ENCODE measurements at regions not wholly inside any gene's neighbourhood (a gene's known extent, or its start where the extent isn't known, plus 50 kb on each side); places are given as distances from the start of the nearest gene placed in this dataset.

DNA sequence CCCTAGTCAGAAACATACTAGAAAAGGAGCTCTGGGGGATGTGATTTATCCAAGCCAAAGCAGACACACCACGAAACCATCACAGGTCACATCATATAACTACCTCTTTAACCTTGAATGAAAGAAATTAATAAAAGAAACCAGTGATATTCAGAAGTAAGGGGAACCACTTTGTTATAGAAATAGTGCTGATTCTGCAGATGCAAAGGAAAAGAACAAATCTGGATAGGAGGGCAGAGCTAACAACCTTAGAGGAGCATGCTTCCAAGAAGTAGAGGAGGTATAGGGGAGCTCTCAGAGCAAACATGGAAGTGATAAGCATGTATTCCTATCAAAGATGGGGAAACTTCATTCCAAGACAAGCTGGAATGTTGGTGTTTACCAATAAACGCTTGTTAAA lies 117.0 kb upstream of the MDM1 start:
- peak overlapping the region in 1 of 8 donors; percentile 18 for H3K4me3 ChIP-seq
- intact Hi-C loops (cut with DNase I; ENCODE audit: low total_unique reads) = no loop called here
- H3K36me3 ChIP-seq = no peaks in the 10 kb centered on the region
- no peak for TF ChIP-seq POLR2AphosphoS5 (IDR thresholded peaks at IDR 0.05)
- H3K4me1 ChIP-seq = peaks cover 30 to 86% (median 73%) of the 10 kb centered on the region in 6 donors
- 89 to 98% (median 95%) methylated on average over 2 of the region's 2 CpGs for WGBS, 5 donors
- H3K27me3 ChIP-seq (replicated peaks in 1 of 7) = no peaks in the 10 kb centered on the region
- no peak for DNase-seq
- H3K9me3 ChIP-seq = peaks cover 0 to 5% (median 0%) of the 10 kb centered on the region in 8 donors
- H3K27ac ChIP-seq = peak overlapping the region in 5 of 8 donors; percentile 31 to 79 (median 58)

DNA sequence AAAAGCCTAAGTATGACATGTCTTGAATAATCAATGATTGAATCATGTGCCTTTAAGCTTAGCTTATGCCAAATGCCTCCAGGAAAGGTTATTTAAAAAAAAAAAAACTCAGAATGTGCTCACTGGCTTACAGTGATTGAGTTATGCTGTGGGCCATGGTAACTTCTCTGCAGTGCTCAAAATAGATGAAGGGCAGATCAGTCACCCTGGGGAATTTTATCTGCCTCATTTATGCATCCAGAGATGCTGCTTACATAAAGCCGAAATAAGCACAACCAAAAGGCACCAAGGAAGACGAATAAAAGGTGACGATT lies 118.7 kb upstream of the MDM1 start:
- H3K4me1 ChIP-seq = peaks cover 35 to 98% (median 88%) of the 10 kb centered on the region in 6 donors
- no peaks in the 10 kb centered on the region for H3K27me3 ChIP-seq (replicated peaks in 1 of 7)
- H3K27ac ChIP-seq = peak overlapping the region; percentile 69 to 87 (median 76)
- no peak for DNase-seq
- no peak for TF ChIP-seq POLR2AphosphoS5 (IDR thresholded peaks at IDR 0.05)
- TF ChIP-seq POLR2A (IDR thresholded peaks at IDR 0.05) = no peak
- TF ChIP-seq, protein P1, sequence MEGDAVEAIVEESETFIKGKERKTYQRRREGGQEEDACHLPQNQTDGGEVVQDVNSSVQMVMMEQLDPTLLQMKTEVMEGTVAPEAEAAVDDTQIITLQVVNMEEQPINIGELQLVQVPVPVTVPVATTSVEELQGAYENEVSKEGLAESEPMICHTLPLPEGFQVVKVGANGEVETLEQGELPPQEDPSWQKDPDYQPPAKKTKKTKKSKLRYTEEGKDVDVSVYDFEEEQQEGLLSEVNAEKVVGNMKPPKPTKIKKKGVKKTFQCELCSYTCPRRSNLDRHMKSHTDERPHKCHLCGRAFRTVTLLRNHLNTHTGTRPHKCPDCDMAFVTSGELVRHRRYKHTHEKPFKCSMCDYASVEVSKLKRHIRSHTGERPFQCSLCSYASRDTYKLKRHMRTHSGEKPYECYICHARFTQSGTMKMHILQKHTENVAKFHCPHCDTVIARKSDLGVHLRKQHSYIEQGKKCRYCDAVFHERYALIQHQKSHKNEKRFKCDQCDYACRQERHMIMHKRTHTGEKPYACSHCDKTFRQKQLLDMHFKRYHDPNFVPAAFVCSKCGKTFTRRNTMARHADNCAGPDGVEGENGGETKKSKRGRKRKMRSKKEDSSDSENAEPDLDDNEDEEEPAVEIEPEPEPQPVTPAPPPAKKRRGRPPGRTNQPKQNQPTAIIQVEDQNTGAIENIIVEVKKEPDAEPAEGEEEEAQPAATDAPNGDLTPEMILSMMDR (IDR thresholded peaks at IDR 0.05 in 8 of 11, conservative IDR thresholded peaks at IDR 0.05 in 3 of 11) = no peak
- intact Hi-C loops (cut with DNase I; ENCODE audit: low total_unique reads) = no loop called here
- peak overlapping the region in 6 of 8 donors; percentile 1 to 55 (median 12) for H3K4me3 ChIP-seq
- no peaks in the 10 kb centered on the region for H3K9me3 ChIP-seq
- WGBS, 5 donors = 23 to 35% (median 28%) methylated on average over 3 of the region's 3 CpGs
- no peaks in the 10 kb centered on the region for H3K36me3 ChIP-seq

DNA sequence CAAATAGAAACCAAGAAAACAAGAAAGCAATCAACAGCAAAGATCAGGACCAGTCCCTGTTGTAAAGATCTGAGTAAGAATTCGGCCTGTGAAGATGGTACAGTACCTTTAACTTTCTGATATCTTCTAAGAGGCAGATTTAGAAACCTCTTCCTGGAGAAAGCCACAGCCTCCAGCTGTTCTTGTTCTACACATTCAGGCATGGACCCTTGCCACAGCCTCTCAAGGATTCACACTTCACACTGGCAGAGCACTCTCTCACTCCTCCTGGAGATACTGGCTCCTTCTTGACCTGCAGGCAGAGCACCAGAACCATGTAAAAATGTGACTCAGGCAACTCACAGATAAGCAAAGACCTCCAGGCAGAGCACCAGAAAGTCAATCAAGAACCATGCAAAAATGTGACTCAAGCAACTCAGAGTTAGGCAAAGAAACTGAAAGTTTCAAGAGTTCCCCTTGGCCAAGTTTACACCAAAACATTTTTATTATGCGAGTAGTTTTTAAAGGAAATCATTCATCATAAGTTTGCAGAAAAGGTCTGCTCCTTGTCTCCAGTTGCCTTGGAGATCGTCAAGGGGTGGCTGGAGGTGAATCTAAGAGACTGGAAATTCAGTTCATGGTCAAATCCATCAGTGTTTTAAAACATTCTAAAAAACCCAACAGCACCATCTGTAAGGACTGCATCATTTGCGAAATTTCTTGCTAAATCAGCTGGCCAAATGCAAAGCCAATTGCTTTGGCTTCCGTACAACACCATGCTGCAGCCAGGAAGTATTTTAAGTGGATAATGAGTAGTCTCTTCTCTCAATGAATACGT lies 119.3 kb upstream of the MDM1 start:
- Histone ChIP-seq H3K27ac (peak overlapping the region; percentile 69 to 87 (median 76)), H3K36me3 (no peaks in the 10 kb centered on the region), H3K4me1 (peaks cover 36 to 98% (median 89%) of the 10 kb centered on the region in 6 donors), H3K4me3 (peak overlapping the region in 6 of 8 donors; percentile 1 to 55 (median 12)), H3K27me3 (replicated peaks in 1 of 7) (no peaks in the 10 kb centered on the region), H3K9me3 (no peaks in the 10 kb centered on the region)
- peak in 1 of 3 donors; percentile 26 for TF ChIP-seq POLR2AphosphoS5 (IDR thresholded peaks at IDR 0.05)
- TF ChIP-seq, protein P1 (IDR thresholded peaks at IDR 0.05 in 8 of 11, conservative IDR thresholded peaks at IDR 0.05 in 3 of 11) = no peak
- DNase-seq = no peak
- WGBS, 5 donors = 5 to 15% (median 13%) methylated on average over 6 of the region's 6 CpGs
- intact Hi-C loops (cut with DNase I; ENCODE audit: low total_unique reads) = no loop called here

DNA sequence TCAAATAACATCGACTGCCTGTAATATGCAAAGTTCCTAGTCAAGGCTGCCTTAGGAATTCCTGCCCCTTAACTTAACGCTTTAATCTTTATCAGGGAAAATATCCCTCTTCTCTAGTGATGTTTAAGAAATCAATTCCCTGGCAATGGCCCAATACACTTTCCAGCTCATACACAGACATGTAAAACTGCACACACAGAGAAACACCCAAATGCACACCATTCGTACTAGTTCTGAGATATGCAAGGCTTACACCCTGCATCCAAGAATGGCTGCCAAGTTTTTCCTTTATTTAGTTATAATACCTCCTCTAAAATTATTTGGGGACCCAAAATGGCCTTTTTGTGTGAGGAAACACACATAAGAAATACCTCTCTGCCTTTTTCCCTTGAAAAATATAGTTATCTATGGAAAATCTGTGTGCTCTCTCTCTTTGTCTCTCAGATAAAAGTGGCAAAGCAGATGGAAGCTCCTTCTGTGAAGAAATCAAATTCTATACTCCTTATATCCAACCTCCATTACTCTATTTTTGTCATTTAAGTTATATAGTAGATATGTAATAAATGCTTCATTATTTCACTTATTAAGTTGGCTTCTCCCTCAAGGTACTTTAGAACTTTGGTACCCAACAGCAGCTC lies 120.0 kb upstream of the MDM1 start:
- H3K36me3 ChIP-seq = no peaks in the 10 kb centered on the region
- no peaks in the 10 kb centered on the region for H3K27me3 ChIP-seq (replicated peaks in 1 of 7)
- peaks cover 30 to 90% (median 82%) of the 10 kb centered on the region in 6 donors for H3K4me1 ChIP-seq
- H3K4me3 ChIP-seq = peak overlapping the region in 2 of 8 donors; percentile 11 to 55
- intact Hi-C loops (cut with DNase I; ENCODE audit: low total_unique reads) = no loop called here
- no peaks in the 10 kb centered on the region for H3K9me3 ChIP-seq
- TF ChIP-seq POLR2AphosphoS5 (IDR thresholded peaks at IDR 0.05) = no peak
- TF ChIP-seq, protein P1 (IDR thresholded peaks at IDR 0.05 in 8 of 11, conservative IDR thresholded peaks at IDR 0.05 in 3 of 11) = no peak
- peak overlapping the region; percentile 69 to 87 (median 76) for H3K27ac ChIP-seq
- WGBS, 5 donors = 28 to 49% (median 42%) methylated on average over 3 of the region's 3 CpGs
- DNase-seq = no peak
